ENCODE measurements at regions not wholly inside any gene's neighbourhood (a gene's known extent, or its start where the extent isn't known, plus 50 kb on each side); places are given as distances from the start of the nearest gene placed in this dataset.

- peaks cover 0 to 9% of the 10 kb centered on the region in 2 donors for H3K27me3 ChIP-seq
- TF ChIP-seq POLR2AphosphoS5 (IDR thresholded peaks at IDR 0.05) (no peak), CTCF (IDR thresholded peaks at IDR 0.05) (no peak), POLR2A (IDR thresholded peaks at IDR 0.05) (no peak)
- intact Hi-C loops (cut with DNase I; ENCODE audit: low total_unique reads), result no loop called here
- no peaks in the 10 kb centered on the region for H3K4me1 ChIP-seq
- no peak for DNase-seq (ENCODE audit: low spot score in 2 of 2)
- H3K27ac ChIP-seq, result no peak overlapping the region
- H3K4me3 ChIP-seq, result no peak overlapping the region
- H3K9me3 ChIP-seq, result peaks cover 10 to 14% of the 10 kb centered on the region in 2 donors
- H3K36me3 ChIP-seq, result no peaks in the 10 kb centered on the region
Measured at GRCh38 chrX:81857192-81857591, 655.3 kb downstream of the SH3BGRL start.

- Histone ChIP-seq H3K4me1 (no peaks in the 10 kb centered on the region), H3K27me3 (no peaks in the 10 kb centered on the region), H3K36me3 (no peaks in the 10 kb centered on the region), H3K4me3 (no peak overlapping the region), H3K27ac (no peak overlapping the region), H3K9me3 (peaks cover 8 to 42% of the 10 kb centered on the region in 2 donors)
- no peak for DNase-seq (ENCODE audit: low spot score in 2 of 2)
- intact Hi-C loops (cut with DNase I; ENCODE audit: low total_unique reads), result no loop called here
- TF ChIP-seq CTCF (IDR thresholded peaks at IDR 0.05), result no peak
- no peak for TF ChIP-seq POLR2AphosphoS5 (IDR thresholded peaks at IDR 0.05)
- no peak for TF ChIP-seq POLR2A (IDR thresholded peaks at IDR 0.05)
Measured at GRCh38 chrX:81866873-81867272, 665.0 kb downstream of the SH3BGRL start.

GRCh38 chrX:81868979-81869378 is 667.1 kb downstream of the SH3BGRL start:
- no peak for DNase-seq (ENCODE audit: low spot score in 2 of 2)

GRCh38 chrX:81874807-81875206 is 672.9 kb downstream of the SH3BGRL start:
- Histone ChIP-seq H3K9me3 (peaks cover 6 to 51% of the 10 kb centered on the region in 2 donors), H3K36me3 (no peaks in the 10 kb centered on the region), H3K4me3 (no peak overlapping the region), H3K4me1 (no peaks in the 10 kb centered on the region), H3K27ac (no peak overlapping the region), H3K27me3 (peaks cover 0 to 8% of the 10 kb centered on the region in 2 donors)
- TF ChIP-seq POLR2AphosphoS5 (IDR thresholded peaks at IDR 0.05), result no peak
- TF ChIP-seq CTCF (IDR thresholded peaks at IDR 0.05), result no peak
- no peak for TF ChIP-seq POLR2A (IDR thresholded peaks at IDR 0.05)
- no peak for DNase-seq (ENCODE audit: low spot score in 2 of 2)
- intact Hi-C loops (cut with DNase I; ENCODE audit: low total_unique reads), result no loop called here

More at GRCh38 chrX:81868979-81869378, 667.1 kb downstream of the SH3BGRL start:
- Histone ChIP-seq H3K27me3 (no peaks in the 10 kb centered on the region), H3K36me3 (no peaks in the 10 kb centered on the region), H3K9me3 (peaks cover 8 to 60% of the 10 kb centered on the region in 2 donors), H3K27ac (no peak overlapping the region), H3K4me1 (no peaks in the 10 kb centered on the region), H3K4me3 (no peak overlapping the region)
- TF ChIP-seq POLR2AphosphoS5 (IDR thresholded peaks at IDR 0.05), result no peak
- no peak for TF ChIP-seq POLR2A (IDR thresholded peaks at IDR 0.05)
- TF ChIP-seq CTCF (IDR thresholded peaks at IDR 0.05), result no peak
- intact Hi-C loops (cut with DNase I; ENCODE audit: low total_unique reads), result no loop called here

- peaks cover 0 to 8% of the 10 kb centered on the region in 2 donors for H3K27me3 ChIP-seq
- no peaks in the 10 kb centered on the region for H3K36me3 ChIP-seq
- H3K4me3 ChIP-seq, result no peak overlapping the region
- TF ChIP-seq POLR2A (IDR thresholded peaks at IDR 0.05), result no peak
- no peak for TF ChIP-seq CTCF (IDR thresholded peaks at IDR 0.05)
- TF ChIP-seq POLR2AphosphoS5 (IDR thresholded peaks at IDR 0.05), result no peak
- H3K27ac ChIP-seq, result no peak overlapping the region
- intact Hi-C loops (cut with DNase I; ENCODE audit: low total_unique reads), result no loop called here
- DNase-seq (ENCODE audit: low spot score in 2 of 2), result no peak
- H3K9me3 ChIP-seq, result peaks cover 6 to 47% of the 10 kb centered on the region in 2 donors
- no peaks in the 10 kb centered on the region for H3K4me1 ChIP-seq
Measured at GRCh38 chrX:81875800-81876199, 673.9 kb downstream of the SH3BGRL start.
